Tibial nerve (tissue), 4 donors: ENCODE measurements at regions not wholly inside any gene's neighbourhood (a gene's known extent, or its start where the extent isn't known, plus 50 kb on each side); places are given as distances from the start of the nearest gene placed in this dataset.

Experiments
- CTCF ChIP-seq, 5 experiments: fragments of 200-600 bp in 3 of 5; fragments of 450-650 bp in 2 of 5; sonication (generic) in 3 of 5; IDR thresholded peaks; one replicate each; pipeline ENCODE4 v1.5.1; 2016 to 2019; ENCODE audit warnings: antibody characterized with exemption in 5 of 5, mild to moderate bottlenecking in 3 of 5, moderate library complexity in 2 of 5
- EP300 ChIP-seq, 2 donors: sonication (generic); formaldehyde crosslinking; IDR thresholded peaks; one replicate each; pipeline ENCODE4 v1.6.1; 2017; ENCODE audit warnings: antibody characterized with exemption in 2 of 2, mild to moderate bottlenecking in 1 of 2
- POLR2A ChIP-seq, 2 donors: fragments of 450-650 bp; IDR thresholded peaks; one replicate each; pipeline ENCODE4 v1.6.1; 2017; ENCODE audit warnings: antibody characterized with exemption in 2 of 2, mild to moderate bottlenecking in 2 of 2, moderate library complexity in 2 of 2

GRCh38 chr9:119597499-119597898, 228.3 kb upstream of the BRINP1 start:
- TF ChIP-seq CTCF (IDR thresholded peaks at IDR 0.05) (no peak), POLR2A (IDR thresholded peaks at IDR 0.05) (no peak), EP300 (IDR thresholded peaks at IDR 0.05) (no peak)
